Transverse colon (tissue), 4 donors: ENCODE measurements at regions not wholly inside any gene's neighbourhood (a gene's known extent, or its start where the extent isn't known, plus 50 kb on each side); places are given as distances from the start of the nearest gene placed in this dataset.
A peak's percentile ranks its signal among the peaks of the same experiment; 100 is the strongest.
"Not testable (repeated sequence)": the region's sequence is repeated elsewhere in the genome, so short reads cannot be mapped to it uniquely, and the experiment has no call there.

Experiments
- DNase-seq: peaks from one replicate; pipeline ENCODE4 v3.0.0-alpha.2; 2019
- H3K27ac ChIP-seq, 4 donors: fragments of 200-600 bp; sonication (generic); 2 replicates each; pipeline ENCODE4 v1.5.1; 2016 to 2018; ENCODE audit warnings: inconsistent platforms in 4 of 4
- H3K27me3 ChIP-seq: fragments of 200-600 bp; sonication (generic); 2 replicates; pipeline ENCODE4 v1.5.1; 2017; ENCODE audit warnings: inconsistent platforms
- H3K36me3 ChIP-seq, 4 donors: fragments of 200-600 bp; sonication (generic); 2 replicates each; pipeline ENCODE4 v1.5.1; 2017 to 2019; ENCODE audit warnings: inconsistent platforms in 4 of 4
- H3K4me1 ChIP-seq, 4 donors: fragments of 200-600 bp; sonication (generic); 2 replicates each; pipeline ENCODE4 v1.5.1; 2017 to 2020; ENCODE audit warnings: inconsistent platforms in 4 of 4
- H3K4me3 ChIP-seq, 4 donors: fragments of 200-600 bp; sonication (generic); 1 replicate in 1 of 4; 2 replicates in 3 of 4; pipeline versions ENCODE4 v1.5.1 to v1.6.1; 2017 to 2019; ENCODE audit warnings: inconsistent platforms in 4 of 4
- H3K9me3 ChIP-seq, 2 donors: fragments of 200-600 bp; sonication (generic); 2 replicates each; pipeline ENCODE4 v1.5.1; 2017 to 2019; ENCODE audit warnings: inconsistent platforms in 2 of 2
- CTCF ChIP-seq, 5 experiments: fragments of 200-600 bp in 3 of 5; fragments of 450-650 bp in 2 of 5; sonication (generic) in 3 of 5; IDR thresholded peaks; 1 replicate in 2 of 5; 2 replicates in 3 of 5; pipeline ENCODE4 v1.5.1; 2016 to 2017; ENCODE audit warnings: antibody characterized with exemption in 5 of 5, inconsistent platforms in 3 of 5, mild to moderate bottlenecking in 2 of 5, moderate library complexity in 1 of 5
- EP300 ChIP-seq: sonication (generic); formaldehyde crosslinking; IDR thresholded peaks from one replicate; pipeline ENCODE4 v1.6.1; 2017; ENCODE audit warnings: antibody characterized with exemption, low read depth
- POLR2A ChIP-seq: fragments of 450-650 bp; IDR thresholded peaks from one replicate; pipeline ENCODE4 v1.6.1; 2016; ENCODE audit warnings: antibody characterized with exemption, mild to moderate bottlenecking, moderate library complexity
- POLR2AphosphoS5 ChIP-seq, 3 donors: sonication (generic); formaldehyde crosslinking; IDR thresholded peaks; one replicate each; pipeline ENCODE4 v1.6.1; 2016; ENCODE audit warnings: antibody characterized with exemption in 3 of 3
- WGBS, 2 donors: methylation state at CpG; one replicate each; pipeline ENCODE4 v1.1.5; 2018; ENCODE audit warnings: low coverage in 1 of 2; 5-methylcytosine and 5-hydroxymethylcytosine counted together
- in situ Hi-C, 4 donors: fragments of 200-750 bp; cut with MboI; loops; one replicate each; pipeline versions ENCODE4 v1.15.0 to v1.15.1; 2017; ENCODE audit warnings: low sequenced_read_pairs in 3 of 4, low pct_ligation_motif_present in 1 of 4, low pct_unique_long_range_greater_than_20kb in 1 of 4
- intact Hi-C: fragments of 100-400 bp; cut with DNase I; formaldehyde crosslinking; loops from one replicate; pipeline ENCODE4 v1.15.1; 2023; ENCODE audit warnings: low total_unique reads

GRCh38 chr18:79604913-79605880, 74.4 kb upstream of the CTDP1 start:
- H3K36me3 ChIP-seq = no peaks in the 10 kb centered on the region
- in situ Hi-C loops = no loop called here
- TF ChIP-seq CTCF (IDR thresholded peaks at IDR 0.05) (no peak), EP300 (no peak), POLR2A (no peak), POLR2AphosphoS5 (IDR thresholded peaks at IDR 0.05) (no peak)
- H3K27ac ChIP-seq = no peak overlapping the region
- intact Hi-C loops = no loop called here
- peak; percentile 3 for DNase-seq
- no peaks in the 10 kb centered on the region for H3K27me3 ChIP-seq
- H3K4me3 ChIP-seq = no peak overlapping the region
- H3K9me3 ChIP-seq = no peaks in the 10 kb centered on the region
- H3K4me1 ChIP-seq = no peaks in the 10 kb centered on the region
- WGBS, 2 donors = 80 to 87% methylated on average over 21 to 36 of the region's 36 CpGs

GRCh38 chr18:79606071-79606470, 73.5 kb upstream of the CTDP1 start:
- H3K36me3 ChIP-seq, H3K27ac ChIP-seq, H3K27me3 ChIP-seq, intact Hi-C loops, H3K4me1 ChIP-seq, H3K4me3 ChIP-seq, H3K9me3 ChIP-seq, in situ Hi-C loops: not testable (repeated sequence)
- DNase-seq = peak; percentile 3
- 81 to 90% methylated on average over 10 to 13 of the region's 13 CpGs for WGBS, 2 donors

- in situ Hi-C loops (no loop called here), intact Hi-C loops (no loop called here)
- no peaks in the 10 kb centered on the region for H3K27me3 ChIP-seq
- no peak overlapping the region for H3K4me3 ChIP-seq
- no peaks in the 10 kb centered on the region for H3K36me3 ChIP-seq
- WGBS, 2 donors = 88% methylated on average over 25 of the region's 31 CpGs; no CpG with 5 or more reads in 1 of the 2 donors
- no peak overlapping the region for H3K27ac ChIP-seq
- DNase-seq = peak; percentile 3
- H3K9me3 ChIP-seq = no peaks in the 10 kb centered on the region
- TF ChIP-seq CTCF (IDR thresholded peaks at IDR 0.05) (no peak), EP300 (no peak), POLR2A (no peak), POLR2AphosphoS5 (IDR thresholded peaks at IDR 0.05) (no peak)
- H3K4me1 ChIP-seq = no peaks in the 10 kb centered on the region
Measured at GRCh38 chr18:79606621-79607331, 72.8 kb upstream of the CTDP1 start.

- in situ Hi-C loops (no loop called here), intact Hi-C loops (no loop called here)
- no peak overlapping the region for H3K4me3 ChIP-seq
- H3K36me3 ChIP-seq = no peaks in the 10 kb centered on the region
- WGBS, 2 donors = 82 to 88% methylated on average over 5 to 24 of the region's 25 CpGs
- no peak overlapping the region for H3K27ac ChIP-seq
- no peaks in the 10 kb centered on the region for H3K4me1 ChIP-seq
- TF ChIP-seq POLR2A (no peak), CTCF (IDR thresholded peaks at IDR 0.05) (no peak), EP300 (no peak)
- no peaks in the 10 kb centered on the region for H3K9me3 ChIP-seq
- DNase-seq = no peak
- no peaks in the 10 kb centered on the region for H3K27me3 ChIP-seq
Measured at GRCh38 chr18:79607361-79607952, 72.1 kb upstream of the CTDP1 start.
